GM13976 (cell line): ENCODE measurements at regions not wholly inside any gene's neighbourhood (a gene's known extent, or its start where the extent isn't known, plus 50 kb on each side); places are given as distances from the start of the nearest gene placed in this dataset.

ENCODE experiments used
- DNase-seq: peaks from one replicate; pipeline ENCODE4 v3.0.0; 2012; ENCODE audit warnings: low spot score
- in situ Hi-C: fragments of 300-500 bp; cut with MboI; formaldehyde crosslinking; loops from one replicate; pipeline ENCODE4 v1.12.0; 2022; ENCODE audit warnings: low sequenced_read_pairs, mixed read lengths, inconsistent platforms; ENCODE audit not compliant: unreplicated experiment
- TF ChIP-seq, protein P1 (sequence below): IDR thresholded peaks from 2 replicates; pipeline ENCODE4 v1.5.1; 2012; ENCODE audit warnings: borderline replicate concordance, mild to moderate bottlenecking; ENCODE audit not compliant: insufficient read depth; ENCODE audit errors: extremely low read depth, missing control alignments, control extremely low read depth

GRCh38 chr1:14190508-14190907 is 408.0 kb upstream of the KAZN start:
- TF ChIP-seq, protein P1, sequence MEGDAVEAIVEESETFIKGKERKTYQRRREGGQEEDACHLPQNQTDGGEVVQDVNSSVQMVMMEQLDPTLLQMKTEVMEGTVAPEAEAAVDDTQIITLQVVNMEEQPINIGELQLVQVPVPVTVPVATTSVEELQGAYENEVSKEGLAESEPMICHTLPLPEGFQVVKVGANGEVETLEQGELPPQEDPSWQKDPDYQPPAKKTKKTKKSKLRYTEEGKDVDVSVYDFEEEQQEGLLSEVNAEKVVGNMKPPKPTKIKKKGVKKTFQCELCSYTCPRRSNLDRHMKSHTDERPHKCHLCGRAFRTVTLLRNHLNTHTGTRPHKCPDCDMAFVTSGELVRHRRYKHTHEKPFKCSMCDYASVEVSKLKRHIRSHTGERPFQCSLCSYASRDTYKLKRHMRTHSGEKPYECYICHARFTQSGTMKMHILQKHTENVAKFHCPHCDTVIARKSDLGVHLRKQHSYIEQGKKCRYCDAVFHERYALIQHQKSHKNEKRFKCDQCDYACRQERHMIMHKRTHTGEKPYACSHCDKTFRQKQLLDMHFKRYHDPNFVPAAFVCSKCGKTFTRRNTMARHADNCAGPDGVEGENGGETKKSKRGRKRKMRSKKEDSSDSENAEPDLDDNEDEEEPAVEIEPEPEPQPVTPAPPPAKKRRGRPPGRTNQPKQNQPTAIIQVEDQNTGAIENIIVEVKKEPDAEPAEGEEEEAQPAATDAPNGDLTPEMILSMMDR: no peak
- in situ Hi-C loops: no loop called here
- no peak for DNase-seq

DNA sequence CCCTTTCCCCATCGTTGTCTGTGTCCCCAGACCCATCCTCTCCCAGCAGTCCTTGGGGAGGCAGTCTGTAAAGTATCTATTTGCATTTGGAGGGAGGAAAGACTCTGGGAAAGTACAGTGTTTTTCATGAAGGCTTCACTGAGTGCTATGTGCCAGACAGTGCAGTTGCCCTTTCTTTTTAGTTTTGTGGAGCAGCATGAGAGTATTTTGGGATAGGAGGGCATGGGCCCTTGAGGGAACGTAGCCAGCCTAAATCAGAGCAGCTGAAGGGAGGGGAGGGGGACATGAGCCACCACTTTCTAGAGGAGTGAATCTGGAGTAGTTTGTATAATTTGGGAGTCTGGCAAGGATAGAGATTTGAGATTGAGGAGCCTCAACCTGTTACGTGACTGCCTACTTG is 404.0 kb upstream of the KAZN start:
- in situ Hi-C loops: no loop called here
- TF ChIP-seq, protein P1: no peak
- no peak for DNase-seq

DNA sequence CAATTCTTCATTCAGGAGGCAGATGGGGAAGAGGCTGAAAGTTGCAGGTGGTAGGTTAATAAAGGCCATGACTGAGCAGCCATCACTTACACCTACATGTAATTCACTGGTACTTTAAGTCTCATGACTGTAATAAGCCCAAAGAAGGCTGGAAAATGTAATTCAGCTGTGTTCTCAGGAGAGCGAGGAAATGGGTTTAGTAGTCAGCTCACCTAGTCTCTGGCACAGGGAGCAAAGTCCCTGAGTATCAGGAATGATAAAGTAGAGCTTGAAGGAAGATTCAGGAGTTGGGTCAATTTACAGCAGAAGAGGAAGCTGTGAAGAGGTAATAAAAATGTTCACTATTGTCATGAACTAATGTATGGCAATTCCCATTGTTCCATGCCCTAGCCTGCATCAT is 393.4 kb upstream of the KAZN start:
- in situ Hi-C loops: no loop called here
- TF ChIP-seq, protein P1: no peak

DNA sequence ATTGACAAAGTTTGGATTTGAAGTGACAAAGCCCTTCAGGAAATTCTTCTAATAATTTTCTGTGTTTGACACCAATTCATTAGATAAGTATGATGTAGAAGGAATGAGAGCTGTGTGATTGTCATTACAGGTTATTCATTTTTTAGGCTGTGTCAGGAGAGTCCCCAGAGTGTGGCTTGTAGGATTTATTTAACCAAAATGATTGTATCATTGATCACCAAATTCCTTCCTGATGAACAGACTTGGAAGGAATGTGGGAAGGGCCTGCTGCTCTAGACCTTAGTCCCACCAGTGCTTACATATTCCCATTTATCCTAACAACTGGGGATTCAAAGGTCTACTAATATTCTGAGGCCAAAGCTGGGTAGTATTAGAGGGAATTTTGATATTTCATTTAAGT is 383.3 kb upstream of the KAZN start:
- no peak for DNase-seq
- in situ Hi-C loops: no loop called here
- TF ChIP-seq, protein P1: no peak

More for the DNA sequence above, 393.4 kb upstream of the KAZN start:
- no peak for DNase-seq

- TF ChIP-seq, protein P1: no peak
- in situ Hi-C loops: no loop called here
- no peak for DNase-seq
These were observed 381.1 kb upstream of the KAZN start for GRCh38 chr1:14217384-14217783.

DNA sequence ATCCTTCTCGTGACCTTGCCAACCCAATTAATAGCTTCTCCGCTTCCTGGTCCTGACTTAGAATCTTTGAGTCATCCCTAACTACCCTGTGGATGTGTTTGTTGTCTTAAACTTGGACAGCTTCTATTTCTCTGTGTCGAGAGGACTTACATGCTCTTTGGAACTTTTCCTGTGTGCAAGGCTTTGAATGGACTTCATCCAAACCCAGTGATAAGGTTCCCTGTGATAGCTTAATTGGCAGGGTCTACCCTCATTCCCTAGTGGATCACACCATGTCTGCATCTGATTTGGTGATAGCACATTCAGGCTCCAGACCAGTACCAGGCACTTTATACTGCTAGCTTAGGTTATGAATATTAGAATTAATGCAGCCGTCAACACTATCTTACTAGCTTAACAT is 378.2 kb upstream of the KAZN start:
- in situ Hi-C loops: no loop called here
- TF ChIP-seq, protein P1: no peak
- no peak for DNase-seq

- TF ChIP-seq, protein P1: no peak
- DNase-seq: no peak
- in situ Hi-C loops: no loop called here
These were observed 377.7 kb upstream of the KAZN start for GRCh38 chr1:14220811-14221210.
